ENCODE measurements at regions not wholly inside any gene's neighbourhood (a gene's known extent, or its start where the extent isn't known, plus 50 kb on each side); places are given as distances from the start of the nearest gene placed in this dataset.
A peak's percentile ranks its signal among the peaks of the same experiment; 100 is the strongest.
"Not testable (repeated sequence)": the region's sequence is repeated elsewhere in the genome, so short reads cannot be mapped to it uniquely, and the experiment has no call there.

GRCh38 chr4:147173322-147173721 lies 227.7 kb upstream of the TTC29 start:
- no peak for DNase-seq

- no peak for DNase-seq
Measured at GRCh38 chr4:147173797-147174432, 228.3 kb upstream of the TTC29 start.

DNA sequence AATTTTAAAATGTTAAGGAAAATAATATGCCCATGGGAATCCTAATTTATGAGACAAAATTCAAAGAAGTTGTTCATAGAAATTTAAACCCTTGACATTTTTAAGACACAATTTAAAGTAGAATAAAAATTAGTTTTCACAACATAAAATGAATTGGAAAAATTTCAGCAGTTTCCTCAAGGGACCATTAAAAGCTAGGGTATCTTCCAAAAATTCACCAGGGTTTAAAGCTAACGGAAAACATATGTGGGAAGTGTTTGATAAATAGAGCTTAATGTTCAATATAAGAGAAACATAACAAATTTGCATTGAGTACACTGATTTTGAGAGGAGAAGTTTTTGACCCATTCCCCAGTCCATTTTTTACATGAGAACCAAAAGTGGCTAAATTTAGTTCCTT lies 228.9 kb upstream of the TTC29 start:
- no peak for DNase-seq

GRCh38 chr4:147175460-147176025 lies 229.9 kb upstream of the TTC29 start:
- no peak for DNase-seq

DNA sequence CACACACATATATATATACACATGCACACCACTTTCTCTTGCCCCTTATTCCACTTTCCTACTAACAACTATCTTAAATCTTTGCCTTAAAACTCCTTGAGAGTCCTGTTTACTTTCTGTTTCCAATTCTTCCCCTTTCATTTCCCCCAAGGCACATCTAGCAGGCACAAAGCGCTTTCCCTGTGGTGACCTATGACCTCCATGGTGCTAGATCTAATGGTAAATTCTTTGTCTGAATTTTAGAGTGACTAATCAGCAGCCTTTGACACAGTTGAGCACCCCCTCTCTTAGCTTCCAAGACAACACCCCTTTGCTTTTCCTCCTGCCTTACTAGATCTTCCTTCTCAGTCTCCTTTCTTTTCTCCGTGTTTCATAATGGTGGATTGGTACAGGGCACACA lies 236.4 kb upstream of the TTC29 start:
- DNase-seq, result peak; percentile 9

DNA sequence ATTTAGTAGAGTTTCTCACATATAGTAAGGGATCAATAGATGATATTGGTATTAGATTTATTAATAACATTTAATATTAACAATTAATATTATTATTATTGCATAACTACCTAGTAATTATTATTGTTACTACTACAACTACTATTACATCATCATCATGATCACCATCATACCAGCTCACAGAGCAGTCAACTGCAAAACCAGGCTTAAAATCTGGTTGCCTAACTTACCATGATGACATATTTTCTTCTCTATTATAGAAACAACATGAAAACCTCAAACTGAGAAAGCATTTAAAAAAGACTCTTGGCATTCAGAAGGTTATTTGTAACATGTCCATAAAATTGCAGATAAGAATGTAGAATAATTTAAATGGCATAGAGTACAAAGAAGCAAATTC lies 247.0 kb upstream of the TTC29 start:
- no peak for DNase-seq

- no peak for DNase-seq
Measured at GRCh38 chr4:147194114-147194513, 248.4 kb upstream of the TTC29 start.

DNA sequence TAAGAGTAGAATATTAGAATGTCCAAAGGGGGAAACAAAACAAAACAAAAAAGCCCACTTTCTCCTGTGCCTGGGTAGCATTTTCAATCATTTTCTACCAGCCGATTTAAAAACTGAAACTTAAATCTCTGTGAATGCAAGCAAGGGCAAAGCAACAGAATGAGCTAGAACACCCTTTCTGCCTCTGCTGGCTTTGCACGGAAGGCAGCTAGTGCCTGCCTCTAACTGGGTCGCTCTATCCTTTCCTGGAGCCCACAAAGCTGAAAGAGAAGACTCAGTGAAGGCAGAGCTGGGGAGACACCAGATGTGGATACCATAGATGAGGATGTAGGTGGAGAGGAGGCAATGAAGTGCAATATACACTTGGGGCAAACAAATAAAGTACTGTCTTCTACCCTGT lies 248.9 kb upstream of the TTC29 start:
- DNase-seq, result no peak

DNA sequence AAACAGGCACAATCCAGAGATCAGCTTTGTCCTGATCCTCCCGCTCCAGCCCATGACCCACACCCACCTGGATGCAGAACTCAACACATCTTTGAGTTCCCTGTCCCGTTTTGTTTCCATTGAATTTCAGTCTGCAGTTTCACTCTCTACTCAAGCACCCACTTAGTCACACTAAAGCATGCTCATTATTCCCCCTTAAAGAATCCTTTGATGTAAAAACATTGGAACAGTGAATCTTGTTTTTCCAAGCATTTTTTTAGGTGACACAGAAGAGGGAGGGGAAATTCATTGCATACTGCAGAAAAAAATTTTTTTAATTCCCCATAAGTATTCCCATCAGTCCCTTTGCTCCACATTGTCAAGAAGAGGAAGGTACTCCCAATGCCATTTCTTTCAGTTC lies 249.7 kb upstream of the TTC29 start:
- peak; percentile 63 for DNase-seq

DNA sequence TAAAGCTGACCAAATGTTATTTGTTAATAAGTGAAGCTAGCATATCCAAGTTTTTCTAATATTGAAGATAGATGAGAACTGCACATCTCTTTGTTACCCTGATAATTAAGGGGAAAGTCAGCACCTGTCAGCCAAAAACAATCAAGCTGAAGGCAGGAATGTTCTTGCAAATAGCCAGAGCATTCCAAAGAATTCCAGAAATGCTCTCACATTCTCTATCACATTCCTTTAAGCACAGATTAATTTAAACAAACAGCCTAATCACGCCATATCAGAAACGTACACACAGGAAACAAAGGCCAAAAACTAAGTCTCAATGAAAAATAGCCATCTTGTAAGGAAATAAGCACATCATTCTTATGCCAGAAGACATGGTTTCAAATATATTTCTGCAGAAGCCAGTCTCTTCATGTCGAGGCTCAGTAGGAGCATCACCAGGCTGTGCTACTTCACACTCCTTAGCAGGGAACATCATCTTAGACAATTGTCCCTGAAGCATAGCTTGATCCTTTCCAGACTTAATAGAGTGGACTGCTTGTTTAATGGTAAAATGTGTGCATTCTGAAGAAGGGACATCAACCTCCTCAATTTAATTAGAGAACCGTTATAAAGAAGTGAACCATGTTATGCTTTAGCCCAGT lies 252.9 kb upstream of the TTC29 start:
- DNase-seq, result peak; percentile 44

- no peak for DNase-seq
Measured at GRCh38 chr4:147201016-147201415, 255.4 kb upstream of the TTC29 start.

- no peak for DNase-seq
Measured at GRCh38 chr4:147206807-147207206, 261.1 kb upstream of the TTC29 start.

- DNase-seq, result peak; percentile 57
Measured at GRCh38 chr4:147207911-147208310, 262.2 kb upstream of the TTC29 start.

DNA sequence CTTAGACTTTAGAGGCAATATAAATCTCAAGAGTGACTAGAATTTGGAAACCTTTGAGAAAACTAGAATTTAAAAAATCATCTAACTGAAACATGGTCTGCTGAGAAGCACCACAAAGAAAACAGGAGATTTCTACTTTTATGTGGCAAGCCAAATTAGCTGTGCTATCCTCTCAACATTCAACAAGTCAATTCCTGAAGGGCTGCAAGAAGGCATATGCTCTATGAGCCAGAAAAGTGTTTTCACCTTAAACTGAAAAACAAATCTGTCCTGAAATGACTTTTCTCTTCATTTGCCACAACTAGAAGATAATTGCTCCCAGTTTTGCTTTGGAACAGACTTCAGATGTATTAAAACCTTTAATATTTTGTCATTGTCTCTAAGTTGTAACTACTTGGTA lies 263.2 kb upstream of the EDNRA start:
- DNase-seq, result no peak

- DNase-seq, result no peak
Measured at GRCh38 chr4:147219145-147219544, 261.8 kb upstream of the EDNRA start.

GRCh38 chr4:147220833-147221232 lies 260.1 kb upstream of the EDNRA start:
- no peak for DNase-seq

- no peak for DNase-seq
Measured at GRCh38 chr4:147222906-147223305, 258.0 kb upstream of the EDNRA start.

GRCh38 chr4:147223576-147223975 lies 257.3 kb upstream of the EDNRA start:
- DNase-seq, result no peak

- DNase-seq, result no peak
Measured at GRCh38 chr4:147236806-147237205, 244.1 kb upstream of the EDNRA start.

GRCh38 chr4:147244786-147245185 lies 236.1 kb upstream of the EDNRA start:
- no peak for DNase-seq

DNA sequence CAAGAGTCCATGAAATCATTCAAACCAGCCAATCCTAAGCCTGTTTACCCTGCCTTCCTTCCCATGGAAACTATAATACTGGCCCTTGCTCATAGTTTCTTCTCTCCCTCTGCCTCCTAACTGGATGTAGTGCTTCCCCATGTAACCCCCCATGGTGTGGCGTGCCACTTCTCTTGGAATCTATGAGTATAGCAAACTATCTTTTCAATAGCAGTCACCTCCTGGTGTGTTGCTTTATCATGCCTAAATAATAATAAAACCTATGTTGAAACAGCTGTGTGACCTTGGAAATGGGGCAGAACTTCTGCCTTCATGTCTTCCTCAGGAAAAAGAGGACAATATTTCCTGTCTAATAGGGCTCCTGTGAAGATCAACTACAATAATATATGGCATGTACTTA lies 234.8 kb upstream of the EDNRA start:
- DNase-seq, result no peak

DNA sequence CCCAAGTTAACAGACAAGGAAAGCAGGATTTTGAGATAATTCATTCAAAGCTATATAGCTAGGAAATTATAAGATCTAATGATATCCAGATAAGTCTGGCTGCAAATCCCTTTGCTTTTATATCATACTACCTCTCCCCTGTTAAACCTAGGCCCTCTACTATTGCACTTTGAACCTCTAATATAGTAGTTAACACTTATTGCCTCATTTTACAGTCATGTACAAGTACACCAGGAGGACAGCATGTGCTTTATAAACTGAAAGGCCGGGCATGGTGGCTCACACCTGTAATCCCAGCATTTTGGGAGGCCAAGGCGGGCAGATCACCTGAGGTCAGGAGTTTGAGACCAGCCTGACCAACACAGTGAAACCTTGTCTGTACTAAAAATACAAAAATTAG lies 234.4 kb upstream of the EDNRA start:
- DNase-seq, result not testable (repeated sequence)

DNA sequence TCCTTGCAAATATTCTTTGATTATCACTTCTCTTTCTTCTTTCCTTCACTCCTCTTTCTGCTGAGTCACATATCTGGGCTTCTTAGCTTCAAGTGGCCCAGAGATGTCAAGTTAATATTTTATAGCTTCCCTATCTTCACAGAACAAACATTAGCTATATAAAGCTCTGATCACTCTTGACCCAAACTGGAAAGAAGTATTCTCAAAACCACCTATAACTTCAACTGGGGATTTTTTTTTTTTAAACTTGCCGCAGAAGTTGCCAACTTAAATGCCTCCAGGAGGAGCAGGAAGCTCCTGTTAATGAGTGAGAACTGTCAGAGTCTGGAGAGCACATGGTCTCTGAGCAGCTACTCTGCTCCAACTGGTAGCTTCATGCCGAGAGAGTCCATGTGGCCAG lies 233.3 kb upstream of the EDNRA start:
- DNase-seq, result peak; percentile 25

DNA sequence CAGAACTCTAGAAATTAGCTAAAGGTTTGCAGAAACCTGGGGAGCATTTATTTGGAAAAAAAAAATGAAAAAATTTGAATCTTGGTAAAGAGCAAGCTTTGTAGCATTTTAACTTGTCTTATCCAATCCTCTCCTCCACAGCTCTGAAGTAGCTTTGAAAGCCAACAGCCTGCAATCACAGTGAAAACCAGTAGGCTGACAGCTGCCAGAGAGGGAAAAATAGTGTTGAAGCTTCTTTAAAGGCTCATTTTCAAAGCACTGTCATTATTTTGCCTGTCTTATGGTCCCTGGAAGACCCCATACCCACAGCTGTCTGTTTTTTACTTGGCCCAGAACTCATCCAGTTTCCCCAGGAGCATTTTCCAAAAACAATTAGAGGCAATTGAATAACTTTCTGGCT lies 230.8 kb upstream of the EDNRA start:
- DNase-seq, result no peak

DNA sequence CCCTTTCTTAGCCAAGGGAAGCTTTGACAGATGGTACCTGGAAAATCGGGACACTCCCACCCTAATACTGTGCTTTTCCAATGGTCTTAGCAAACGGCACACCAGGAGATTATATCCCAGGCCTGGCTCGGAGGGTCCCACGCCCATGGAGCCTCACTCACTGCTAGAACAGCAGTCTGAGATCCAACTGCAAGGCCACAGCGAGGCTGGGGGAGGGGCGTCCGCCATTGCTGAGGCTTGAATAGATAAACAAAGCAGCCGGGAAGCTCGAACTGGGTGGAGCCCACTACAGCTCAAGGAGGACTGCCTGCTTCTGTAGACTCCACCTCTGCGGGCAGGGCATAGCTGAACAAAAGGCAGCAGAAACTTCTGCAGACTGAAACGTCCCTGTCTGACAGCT lies 225.6 kb upstream of the EDNRA start:
- DNase-seq, result not testable (repeated sequence)
